Inferior parietal cortex (tissue), 1 donor: ENCODE measurements at regions not wholly inside any gene's neighbourhood (a gene's known extent, or its start where the extent isn't known, plus 50 kb on each side); places are given as distances from the start of the nearest gene placed in this dataset.
"Not testable (repeated sequence)": the region's sequence is repeated elsewhere in the genome, so short reads cannot be mapped to it uniquely, and the experiment has no call there.

Experiments
- DNase-seq: peaks from one replicate; pipeline ENCODE4 v3.0.0-alpha.2; 2016; ENCODE audit errors: extremely low spot score

GRCh38 chr9:29965834-29966233, 2392.6 kb upstream of the C9orf72 start:
- no peak for DNase-seq

GRCh38 chr9:29966247-29966646, 2393.0 kb upstream of the C9orf72 start:
- DNase-seq: no peak

- DNase-seq: no peak
Observed at GRCh38 chr9:29968831-29969230, 2395.6 kb upstream of the C9orf72 start.

GRCh38 chr9:29969408-29969807, 2396.1 kb upstream of the C9orf72 start:
- no peak for DNase-seq

GRCh38 chr9:29969856-29970647, 2396.8 kb upstream of the C9orf72 start:
- DNase-seq: no peak

GRCh38 chr9:29974197-29974596, 2400.9 kb upstream of the C9orf72 start:
- no peak for DNase-seq

GRCh38 chr9:29976981-29977380, 2403.7 kb upstream of the C9orf72 start:
- DNase-seq: no peak

GRCh38 chr9:29981013-29981412, 2403.4 kb upstream of the ACO1 start:
- DNase-seq: no peak

- no peak for DNase-seq
Observed at GRCh38 chr9:29999645-30000044, 2384.8 kb upstream of the ACO1 start.

- DNase-seq: no peak
Observed at GRCh38 chr9:30010691-30011090, 2373.8 kb upstream of the ACO1 start.

- DNase-seq: no peak
Observed at GRCh38 chr9:30012622-30013021, 2371.8 kb upstream of the ACO1 start.

GRCh38 chr9:30015073-30015472, 2369.4 kb upstream of the ACO1 start:
- no peak for DNase-seq

- DNase-seq: no peak
Observed at GRCh38 chr9:30020161-30020560, 2364.3 kb upstream of the ACO1 start.

- DNase-seq: no peak
Observed at GRCh38 chr9:30035761-30036160, 2348.7 kb upstream of the ACO1 start.

GRCh38 chr9:30036558-30036957, 2347.9 kb upstream of the ACO1 start:
- no peak for DNase-seq

- no peak for DNase-seq
Observed at GRCh38 chr9:30039712-30040111, 2344.7 kb upstream of the ACO1 start.

GRCh38 chr9:30048396-30048795, 2336.0 kb upstream of the ACO1 start:
- DNase-seq: no peak

- DNase-seq: no peak
Observed at GRCh38 chr9:30058463-30058862, 2326.0 kb upstream of the ACO1 start.

GRCh38 chr9:30060976-30061375, 2323.5 kb upstream of the ACO1 start:
- no peak for DNase-seq

- no peak for DNase-seq
Observed at GRCh38 chr9:30065888-30066287, 2318.6 kb upstream of the ACO1 start.

GRCh38 chr9:30069236-30069635, 2315.2 kb upstream of the ACO1 start:
- not testable (repeated sequence) for DNase-seq

GRCh38 chr9:30075022-30075421, 2309.4 kb upstream of the ACO1 start:
- no peak for DNase-seq

- DNase-seq: no peak
Observed at GRCh38 chr9:30075451-30076199, 2308.8 kb upstream of the ACO1 start.
